ENCODE measurements at regions not wholly inside any gene's neighbourhood (a gene's known extent, or its start where the extent isn't known, plus 50 kb on each side); places are given as distances from the start of the nearest gene placed in this dataset.

DNA sequence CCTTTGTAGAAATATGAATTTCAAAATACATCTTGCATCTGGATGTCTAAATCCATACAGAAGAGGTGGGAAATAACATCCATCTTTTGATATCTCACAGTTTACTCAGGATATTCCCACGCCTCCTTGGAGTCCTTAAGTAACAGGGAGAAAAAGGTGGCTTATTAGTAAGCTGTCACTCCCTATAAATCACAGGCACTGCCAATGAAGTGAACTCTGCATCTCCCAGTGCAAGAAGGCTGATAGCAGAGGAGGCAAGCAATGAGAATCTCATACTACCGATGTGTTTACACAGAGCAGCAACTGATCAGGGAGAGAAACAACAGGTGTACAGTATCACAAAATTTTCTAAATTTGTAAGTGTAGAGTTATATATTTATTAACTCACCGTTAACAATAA, 551.8 kb downstream of the NXPH1 start:
- no peak for ATAC-seq (ENCODE audit: low read depth)
- POLR2A ChIA-PET (ENCODE audit: unreplicated experiment) = no interaction called here

More for the DNA sequence above, 551.8 kb downstream of the NXPH1 start:
- dilution Hi-C loops (cut with HindIII; ENCODE audit: low sequenced_read_pairs, unreplicated experiment) (no loop called here), in situ Hi-C loops (cut with MboI; ENCODE audit: low sequenced_read_pairs) (no loop called here), intact Hi-C loops (cut with micrococcal nuclease) (no loop called here)
- Histone ChIP-seq H3K18ac (ENCODE audit: low read depth, low read length) (no peak overlapping the region), H3K9me3 (ENCODE audit: control insufficient read depth, insufficient read depth, low read length) (peaks cover 8% of the 10 kb centered on the region), H4K5ac (ENCODE audit: low read depth, low read length) (no peak overlapping the region), H3K27ac (ENCODE audit: insufficient read depth, low read length) (no peak overlapping the region), H3K4me3 (ENCODE audit: insufficient read depth, low read depth, low read length) (no peak overlapping the region), H2AFZ (replicated peaks; ENCODE audit: low read length, poor library complexity) (no peak overlapping the region), H3K14ac (replicated peaks; ENCODE audit: low read depth, low read length) (no peak overlapping the region), H4K91ac (ENCODE audit: insufficient read depth, low read depth, low read length) (no peak overlapping the region), H3K9ac (ENCODE audit: low read depth, low read length) (no peak overlapping the region), H3K79me1 (ENCODE audit: low read depth in 1 of 2, low read length in 2 of 2) (no peaks in the 10 kb centered on the region), H3K56ac (ENCODE audit: extremely low read depth, insufficient read depth, low read length) (no peak overlapping the region), H3K36me3 (ENCODE audit: control insufficient read depth, insufficient read depth, low read length) (no peaks in the 10 kb centered on the region), H2BK20ac (ENCODE audit: low read depth, low read length) (no peak overlapping the region), H2AK9ac (replicated peaks; ENCODE audit: low read depth, low read length, poor library complexity) (no peak overlapping the region), H2BK15ac (ENCODE audit: low read depth, low read length) (no peak overlapping the region), H2BK120ac (ENCODE audit: low read depth, low read length) (no peak overlapping the region), H3K23ac (ENCODE audit: low read depth, low read length) (no peak overlapping the region), H3K4me2 (ENCODE audit: low read depth, low read length) (no peak overlapping the region), H4K20me1 (ENCODE audit: insufficient read depth, low read length) (no peaks in the 10 kb centered on the region), H3K4me1 (ENCODE audit: control insufficient read depth, insufficient read depth, low read length) (no peaks in the 10 kb centered on the region), H4K8ac (ENCODE audit: low read depth in 2 of 2, low read length in 2 of 2) (no peak overlapping the region), H3K9me1 (ENCODE audit: insufficient read depth, low read length) (no peaks in the 10 kb centered on the region), H3K27me3 (ENCODE audit: control insufficient read depth, insufficient read depth, low read length) (no peaks in the 10 kb centered on the region), H3K4ac (ENCODE audit: low read depth, low read length) (no peak overlapping the region), H2AK5ac (ENCODE audit: low read depth, low read length) (no peak overlapping the region), H2BK5ac (ENCODE audit: low read depth, low read length, poor library complexity, severe bottlenecking) (no peak overlapping the region)
- CTCF ChIA-PET = no interaction called here
- DNase-seq = no peak
- no CpG with 5 or more reads among the region's 3 CpGs for WGBS, 2 experiments (ENCODE audit: extremely low coverage in 2 of 2, insufficient read length in 1 of 2)
- no TSS peak for BruUV-seq (replicated peaks)
- TF ChIP-seq, protein P1, sequence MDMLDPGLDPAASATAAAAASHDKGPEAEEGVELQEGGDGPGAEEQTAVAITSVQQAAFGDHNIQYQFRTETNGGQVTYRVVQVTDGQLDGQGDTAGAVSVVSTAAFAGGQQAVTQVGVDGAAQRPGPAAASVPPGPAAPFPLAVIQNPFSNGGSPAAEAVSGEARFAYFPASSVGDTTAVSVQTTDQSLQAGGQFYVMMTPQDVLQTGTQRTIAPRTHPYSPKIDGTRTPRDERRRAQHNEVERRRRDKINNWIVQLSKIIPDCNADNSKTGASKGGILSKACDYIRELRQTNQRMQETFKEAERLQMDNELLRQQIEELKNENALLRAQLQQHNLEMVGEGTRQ (IDR thresholded peaks at IDR 0.05; ENCODE audit: low read depth, low read length) = no peak
- TF ChIP-seq, protein P2, sequence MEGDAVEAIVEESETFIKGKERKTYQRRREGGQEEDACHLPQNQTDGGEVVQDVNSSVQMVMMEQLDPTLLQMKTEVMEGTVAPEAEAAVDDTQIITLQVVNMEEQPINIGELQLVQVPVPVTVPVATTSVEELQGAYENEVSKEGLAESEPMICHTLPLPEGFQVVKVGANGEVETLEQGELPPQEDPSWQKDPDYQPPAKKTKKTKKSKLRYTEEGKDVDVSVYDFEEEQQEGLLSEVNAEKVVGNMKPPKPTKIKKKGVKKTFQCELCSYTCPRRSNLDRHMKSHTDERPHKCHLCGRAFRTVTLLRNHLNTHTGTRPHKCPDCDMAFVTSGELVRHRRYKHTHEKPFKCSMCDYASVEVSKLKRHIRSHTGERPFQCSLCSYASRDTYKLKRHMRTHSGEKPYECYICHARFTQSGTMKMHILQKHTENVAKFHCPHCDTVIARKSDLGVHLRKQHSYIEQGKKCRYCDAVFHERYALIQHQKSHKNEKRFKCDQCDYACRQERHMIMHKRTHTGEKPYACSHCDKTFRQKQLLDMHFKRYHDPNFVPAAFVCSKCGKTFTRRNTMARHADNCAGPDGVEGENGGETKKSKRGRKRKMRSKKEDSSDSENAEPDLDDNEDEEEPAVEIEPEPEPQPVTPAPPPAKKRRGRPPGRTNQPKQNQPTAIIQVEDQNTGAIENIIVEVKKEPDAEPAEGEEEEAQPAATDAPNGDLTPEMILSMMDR (conservative IDR thresholded peaks at IDR 0.05; ENCODE audit: low read depth, low read length) = no peak
- TF ChIP-seq MXI1 (IDR thresholded peaks at IDR 0.05; ENCODE audit: borderline replicate concordance, low read depth, low read length) = no peak
- no peak for TF ChIP-seq MAZ (IDR thresholded peaks at IDR 0.05; ENCODE audit: borderline replicate concordance, low read depth, low read length)
- TF ChIP-seq CHD1 (IDR thresholded peaks at IDR 0.05; ENCODE audit: low read depth, low read length) = no peak
- TF ChIP-seq MAFK (IDR thresholded peaks at IDR 0.05; ENCODE audit: low read depth, low read length) = no peak
- TF ChIP-seq RAD21 (IDR thresholded peaks at IDR 0.05; ENCODE audit: low read length) = no peak
- TF ChIP-seq BHLHE40 (IDR thresholded peaks at IDR 0.05; ENCODE audit: low read depth, low read length) = no peak
- no peak for TF ChIP-seq POLR2A (IDR thresholded peaks at IDR 0.05; ENCODE audit: low read depth, low read length)
- TF ChIP-seq RCOR1 (IDR thresholded peaks at IDR 0.05; ENCODE audit: insufficient replicate concordance, low read length) = no peak

Measured in IMR-90 (cell line).